K562 (cell line): ENCODE measurements at regions not wholly inside any gene's neighbourhood (a gene's known extent, or its start where the extent isn't known, plus 50 kb on each side); places are given as distances from the start of the nearest gene placed in this dataset.

Experiments
- ATAC-seq: fragments of 200-7000 bp; cut with Tn5 transposase; 3 replicates; pipeline ENCODE4 v1.9.1; 2020; ENCODE audit warnings: moderate library complexity
- BruUV-seq: library from RNA; stranded (reverse); fragments of 400-500 nt; replicated peaks from 2 replicates; lab custom pipeline; 2021; lab: Mats Ljungman, UMichigan
- CTCF ChIA-PET: fragments of 300-600 bp; formaldehyde crosslinking; extraction: SDS; loops from one replicate; lab custom pipeline; 2021; ENCODE audit warnings: low intra/inter-chr PET ratio; lab: Yijun Ruan, JAX
- POLR2A ChIA-PET: fragments of 300-600, 350-650 bp; sonication (Branson Sonifier 250); formaldehyde crosslinking; extraction: SDS; loops from one replicate; lab custom pipeline; 2021; ENCODE audit warnings: antibody characterized with exemption, inconsistent platforms; lab: Yijun Ruan, JAX
- DNase-seq, 4 experiments: peaks; one replicate each; pipeline versions ENCODE4 v3.0.0 to v3.0.0-alpha.2; 2011 to 2018; ENCODE audit warnings: low spot score in 3 of 4, mixed read lengths in 3 of 4; ENCODE audit errors: extremely low read depth in 1 of 4
- FAIRE-seq: peaks from 2 replicates; lab custom pipeline; 2011; peaks lifted over from hg19 to GRCh38; lab: Jason Lieb, UNC
- H2AFZ ChIP-seq: 2 replicates; pipeline ENCODE4 v1.6.0; 2011; ENCODE audit warnings: low read depth, low read length, control low read depth, inconsistent platforms
- H3K27ac ChIP-seq: fragments of 200-600 bp; 3 replicates; pipeline ENCODE4 v1.8.0; 2011; ENCODE audit warnings: low read depth, mild to moderate bottlenecking, control low read depth, inconsistent platforms, low read length, moderate library complexity, mixed read lengths; ENCODE audit errors: extremely low read depth
- H3K27me3 ChIP-seq, 2 experiments: fragments of 300-600 bp in 1 of 2; 2 replicates in 1 of 2; 3 replicates in 1 of 2; pipeline versions ENCODE4 v1.6.0 to v1.8.0; 2011; ENCODE audit warnings: inconsistent platforms in 2 of 2, low read length in 2 of 2, mild to moderate bottlenecking in 1 of 2, mixed read lengths in 1 of 2, moderate library complexity in 1 of 2; ENCODE audit not compliant: control insufficient read depth in 2 of 2, insufficient read depth in 2 of 2
- H3K36me3 ChIP-seq: fragments of 300-600 bp; 3 replicates; pipeline ENCODE4 v1.8.0; 2011; ENCODE audit warnings: mild to moderate bottlenecking, low read length, inconsistent platforms; ENCODE audit not compliant: control insufficient read depth, insufficient read depth
- H3K4me1 ChIP-seq, 2 experiments: fragments of 200-600 bp in 1 of 2; replicated peaks in 1 of 2; 2 replicates in 1 of 2; 3 replicates in 1 of 2; pipeline versions ENCODE4 v1.5.1 to v1.8.0; 2011; ENCODE audit warnings: inconsistent platforms in 2 of 2, low read length in 2 of 2, mild to moderate bottlenecking in 1 of 2, mixed read lengths in 1 of 2, moderate library complexity in 1 of 2; ENCODE audit not compliant: control insufficient read depth in 2 of 2, insufficient read depth in 2 of 2
- H3K4me2 ChIP-seq: 2 replicates; pipeline ENCODE4 v1.6.1; 2011; ENCODE audit warnings: low read length, control low read depth, inconsistent platforms, mixed read lengths; ENCODE audit not compliant: insufficient read depth
- H3K4me3 ChIP-seq: fragments of 200-600 bp; sonication (generic), shearing (Covaris generic); 2 replicates; pipeline ENCODE4 v1.5.1; 2016; ENCODE audit warnings: control low read depth, inconsistent platforms
- H3K79me2 ChIP-seq: fragments of 200-600 bp; 3 replicates; pipeline ENCODE4 v1.8.0; 2011; ENCODE audit warnings: low read length, inconsistent platforms; ENCODE audit not compliant: control insufficient read depth, insufficient read depth
- H3K9ac ChIP-seq, 2 experiments: 2 replicates each; pipeline versions ENCODE4 v1.6.0 to v1.6.1; 2011; ENCODE audit warnings: low read depth in 2 of 2, low read length in 2 of 2, control low read depth in 1 of 2, inconsistent platforms in 1 of 2, mild to moderate bottlenecking in 1 of 2, mixed read lengths in 1 of 2; ENCODE audit not compliant: insufficient read depth in 1 of 2
- H3K9me1 ChIP-seq: one replicate; pipeline ENCODE4 v1.6.0; 2011; ENCODE audit warnings: inconsistent platforms, mild to moderate bottlenecking, low read length, moderate library complexity; ENCODE audit not compliant: control insufficient read depth, insufficient read depth
- H3K9me3 ChIP-seq: replicated peaks from 2 replicates; pipeline ENCODE4 v1.5.1; 2011; ENCODE audit warnings: low read depth, low read length, inconsistent platforms; ENCODE audit not compliant: control insufficient read depth, insufficient read depth
- H4K20me1 ChIP-seq: replicated peaks from 2 replicates; pipeline ENCODE4 v1.6.1; 2011; ENCODE audit warnings: low read length, inconsistent platforms, mixed read lengths; ENCODE audit not compliant: control insufficient read depth, insufficient read depth
- BACH1 ChIP-seq: fragments of 200-800 bp; sonication (Bioruptor generic); IDR thresholded peaks from 2 replicates; pipeline ENCODE4 v1.6.1; 2016; ENCODE audit warnings: missing genetic modification characterization, missing compliant biosample characterization
- CBFA2T2 ChIP-seq: fragments of 450-650 bp; conservative IDR thresholded peaks from 2 replicates; pipeline ENCODE4 v1.6.1; 2017; ENCODE audit warnings: mild to moderate bottlenecking
- KAT8 ChIP-seq: fragments of 450-650 bp; IDR thresholded peaks from 2 replicates; pipeline ENCODE4 v1.6.1; 2016; ENCODE audit warnings: low read depth, mild to moderate bottlenecking
- POLR3A ChIP-seq: IDR thresholded peaks from 2 replicates; pipeline ENCODE4 v1.6.1; 2011; ENCODE audit warnings: borderline replicate concordance, mild to moderate bottlenecking, moderate library complexity; ENCODE audit not compliant: insufficient read length, insufficient read depth; ENCODE audit errors: extremely low read depth
- RB1 ChIP-seq: fragments of 450-650 bp; IDR thresholded peaks from 2 replicates; pipeline ENCODE4 v1.6.1; 2017; ENCODE audit warnings: low read depth, mild to moderate bottlenecking
- ZBTB7A ChIP-seq: IDR thresholded peaks from 2 replicates; pipeline ENCODE4 v1.6.1; 2011; ENCODE audit warnings: low read depth, mild to moderate bottlenecking, low read length, moderate library complexity, borderline replicate concordance; ENCODE audit not compliant: control insufficient read depth
- ZNF444 ChIP-seq: fragments of 250-450 bp; sonication (Bioruptor Pico); IDR thresholded peaks from 2 replicates; pipeline ENCODE4 v1.4.0; 2020; ENCODE audit warnings: mild to moderate bottlenecking, moderate library complexity
- WGBS: fragments of 100-300 bp; shearing (Covaris generic); methylation state at CpG from one replicate; pipeline ENCODE4 v1.1.6; 2016; ENCODE audit warnings: low coverage, mixed read lengths; ENCODE audit not compliant: insufficient coverage; ENCODE audit errors: missing lambda C conversion rate; 5-methylcytosine and 5-hydroxymethylcytosine counted together
- in situ Hi-C: fragments of 300-500 bp; cut with MboI; formaldehyde crosslinking; loops from 4 replicates; pipeline ENCODE4 v1.15.0; 2018; ENCODE audit warnings: inconsistent platforms, mixed read lengths
- intact Hi-C: fragments of 100-400 bp; cut with micrococcal nuclease; formaldehyde crosslinking; loops from 2 replicates; pipeline ENCODE4 v1.14.2; 2022
- TF ChIP-seq, protein P1 (sequence below): sonication (generic); formaldehyde crosslinking; IDR thresholded peaks from 2 replicates; pipeline ENCODE4 v1.8.1; 2023; ENCODE audit warnings: mild to moderate bottlenecking, missing genetic modification reagents
- TF ChIP-seq, protein P2 (sequence below): sonication (generic); IDR thresholded peaks from 2 replicates; pipeline ENCODE4 v1.6.1; 2016
- TF ChIP-seq, protein P3 (sequence below): fragments of 450-650 bp; IDR thresholded peaks from 2 replicates; pipeline ENCODE4 v1.6.1; 2017; ENCODE audit warnings: antibody characterized with exemption, mild to moderate bottlenecking

DNA sequence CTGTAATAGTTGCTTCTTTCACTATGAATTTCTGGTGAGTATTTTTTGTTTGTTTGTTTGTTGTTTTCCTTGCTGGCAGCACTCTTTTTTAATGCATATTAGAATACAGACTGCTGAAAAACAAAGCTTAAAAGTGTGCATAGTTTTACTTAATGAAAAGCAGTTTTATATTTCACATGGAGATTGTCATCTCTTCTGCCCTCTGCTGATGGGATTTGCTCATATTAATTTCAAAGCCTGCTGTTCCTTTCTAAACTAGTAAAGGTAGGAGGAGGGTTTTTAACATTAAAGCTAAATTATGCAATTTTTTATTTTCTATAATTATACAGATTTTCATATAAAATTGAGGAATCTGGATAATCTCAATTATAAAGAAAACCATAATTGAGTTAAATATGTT is 692.6 kb upstream of the SLITRK1 start:
- no peaks in the 10 kb centered on the region for H3K9me3 ChIP-seq
- no peak overlapping the region for H2AFZ ChIP-seq
- H4K20me1 ChIP-seq, result no peaks in the 10 kb centered on the region
- DNase-seq, result no peak
- CTCF ChIA-PET, result no interaction called here
- no peaks in the 10 kb centered on the region for H3K27me3 ChIP-seq
- intact Hi-C loops, result no loop called here
- no peaks in the 10 kb centered on the region for H3K36me3 ChIP-seq
- in situ Hi-C loops, result no loop called here
- FAIRE-seq, result no peak
- no peak for ATAC-seq
- H3K4me1 ChIP-seq, result no peaks in the 10 kb centered on the region
- no peak overlapping the region for H3K9ac ChIP-seq
- TF ChIP-seq ZBTB7A (no peak), ZNF444 (no peak)
- TF ChIP-seq, protein P1, sequence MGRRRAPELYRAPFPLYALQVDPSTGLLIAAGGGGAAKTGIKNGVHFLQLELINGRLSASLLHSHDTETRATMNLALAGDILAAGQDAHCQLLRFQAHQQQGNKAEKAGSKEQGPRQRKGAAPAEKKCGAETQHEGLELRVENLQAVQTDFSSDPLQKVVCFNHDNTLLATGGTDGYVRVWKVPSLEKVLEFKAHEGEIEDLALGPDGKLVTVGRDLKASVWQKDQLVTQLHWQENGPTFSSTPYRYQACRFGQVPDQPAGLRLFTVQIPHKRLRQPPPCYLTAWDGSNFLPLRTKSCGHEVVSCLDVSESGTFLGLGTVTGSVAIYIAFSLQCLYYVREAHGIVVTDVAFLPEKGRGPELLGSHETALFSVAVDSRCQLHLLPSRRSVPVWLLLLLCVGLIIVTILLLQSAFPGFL (CRISPR knock-in tag), result no peak
- no peaks in the 10 kb centered on the region for H3K9me1 ChIP-seq
- H3K4me2 ChIP-seq, result no peak overlapping the region
- no peak overlapping the region for H3K4me3 ChIP-seq
- POLR2A ChIA-PET, result no interaction called here
- no peak overlapping the region for H3K27ac ChIP-seq
- BruUV-seq, result no TSS peak
- H3K79me2 ChIP-seq, result no peaks in the 10 kb centered on the region

DNA sequence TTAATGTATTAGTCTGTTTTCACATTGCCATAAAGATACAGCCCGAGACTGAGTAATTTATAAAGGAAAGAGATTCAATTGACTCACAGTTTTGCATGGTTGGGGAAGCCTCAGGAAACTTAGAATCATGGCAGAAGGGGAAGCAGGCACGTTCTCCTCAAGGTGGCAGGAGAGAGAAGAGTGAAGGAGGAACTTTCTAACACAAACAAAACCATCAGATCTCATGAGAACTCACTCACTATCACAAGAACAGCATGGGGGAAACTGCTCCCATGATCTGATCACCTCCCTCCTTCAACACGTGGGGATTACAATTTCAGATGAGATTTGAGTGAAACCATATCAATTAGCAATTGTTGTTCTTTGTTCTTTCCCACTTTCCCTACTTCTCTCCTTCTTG is 689.0 kb upstream of the SLITRK1 start:
- no peaks in the 10 kb centered on the region for H3K9me1 ChIP-seq
- no peaks in the 10 kb centered on the region for H3K36me3 ChIP-seq
- POLR2A ChIA-PET, result no interaction called here
- no peaks in the 10 kb centered on the region for H3K27me3 ChIP-seq
- H3K4me3 ChIP-seq, result no peak overlapping the region
- no peak for FAIRE-seq
- no peak overlapping the region for H3K9ac ChIP-seq
- no peaks in the 10 kb centered on the region for H3K9me3 ChIP-seq
- no peak for DNase-seq
- no peaks in the 10 kb centered on the region for H3K79me2 ChIP-seq
- BruUV-seq, result no TSS peak
- ATAC-seq, result no peak
- in situ Hi-C loops (no loop called here), intact Hi-C loops (no loop called here)
- WGBS, result 0% methylated on average over 2 of the region's 3 CpGs
- H3K27ac ChIP-seq, result no peak overlapping the region
- H3K4me1 ChIP-seq, result no peaks in the 10 kb centered on the region
- CTCF ChIA-PET, result no interaction called here
- H3K4me2 ChIP-seq, result no peak overlapping the region
- H4K20me1 ChIP-seq, result no peaks in the 10 kb centered on the region
- H2AFZ ChIP-seq, result no peak overlapping the region
- TF ChIP-seq, protein P2, sequence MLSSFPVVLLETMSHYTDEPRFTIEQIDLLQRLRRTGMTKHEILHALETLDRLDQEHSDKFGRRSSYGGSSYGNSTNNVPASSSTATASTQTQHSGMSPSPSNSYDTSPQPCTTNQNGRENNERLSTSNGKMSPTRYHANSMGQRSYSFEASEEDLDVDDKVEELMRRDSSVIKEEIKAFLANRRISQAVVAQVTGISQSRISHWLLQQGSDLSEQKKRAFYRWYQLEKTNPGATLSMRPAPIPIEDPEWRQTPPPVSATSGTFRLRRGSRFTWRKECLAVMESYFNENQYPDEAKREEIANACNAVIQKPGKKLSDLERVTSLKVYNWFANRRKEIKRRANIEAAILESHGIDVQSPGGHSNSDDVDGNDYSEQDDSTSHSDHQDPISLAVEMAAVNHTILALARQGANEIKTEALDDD, result no peak
- no peak for TF ChIP-seq KAT8
- TF ChIP-seq POLR3A, result no peak
- TF ChIP-seq, protein P3, sequence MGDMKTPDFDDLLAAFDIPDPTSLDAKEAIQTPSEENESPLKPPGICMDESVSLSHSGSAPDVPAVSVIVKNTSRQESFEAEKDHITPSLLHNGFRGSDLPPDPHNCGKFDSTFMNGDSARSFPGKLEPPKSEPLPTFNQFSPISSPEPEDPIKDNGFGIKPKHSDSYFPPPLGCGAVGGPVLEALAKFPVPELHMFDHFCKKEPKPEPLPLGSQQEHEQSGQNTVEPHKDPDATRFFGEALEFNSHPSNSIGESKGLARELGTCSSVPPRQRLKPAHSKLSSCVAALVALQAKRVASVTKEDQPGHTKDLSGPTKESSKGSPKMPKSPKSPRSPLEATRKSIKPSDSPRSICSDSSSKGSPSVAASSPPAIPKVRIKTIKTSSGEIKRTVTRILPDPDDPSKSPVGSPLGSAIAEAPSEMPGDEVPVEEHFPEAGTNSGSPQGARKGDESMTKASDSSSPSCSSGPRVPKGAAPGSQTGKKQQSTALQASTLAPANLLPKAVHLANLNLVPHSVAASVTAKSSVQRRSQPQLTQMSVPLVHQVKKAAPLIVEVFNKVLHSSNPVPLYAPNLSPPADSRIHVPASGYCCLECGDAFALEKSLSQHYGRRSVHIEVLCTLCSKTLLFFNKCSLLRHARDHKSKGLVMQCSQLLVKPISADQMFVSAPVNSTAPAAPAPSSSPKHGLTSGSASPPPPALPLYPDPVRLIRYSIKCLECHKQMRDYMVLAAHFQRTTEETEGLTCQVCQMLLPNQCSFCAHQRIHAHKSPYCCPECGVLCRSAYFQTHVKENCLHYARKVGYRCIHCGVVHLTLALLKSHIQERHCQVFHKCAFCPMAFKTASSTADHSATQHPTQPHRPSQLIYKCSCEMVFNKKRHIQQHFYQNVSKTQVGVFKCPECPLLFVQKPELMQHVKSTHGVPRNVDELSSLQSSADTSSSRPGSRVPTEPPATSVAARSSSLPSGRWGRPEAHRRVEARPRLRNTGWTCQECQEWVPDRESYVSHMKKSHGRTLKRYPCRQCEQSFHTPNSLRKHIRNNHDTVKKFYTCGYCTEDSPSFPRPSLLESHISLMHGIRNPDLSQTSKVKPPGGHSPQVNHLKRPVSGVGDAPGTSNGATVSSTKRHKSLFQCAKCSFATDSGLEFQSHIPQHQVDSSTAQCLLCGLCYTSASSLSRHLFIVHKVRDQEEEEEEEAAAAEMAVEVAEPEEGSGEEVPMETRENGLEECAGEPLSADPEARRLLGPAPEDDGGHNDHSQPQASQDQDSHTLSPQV, result no peak
- no peak for TF ChIP-seq BACH1 (tag)
- no peak for TF ChIP-seq RB1
- TF ChIP-seq CBFA2T2, result no peak
